ENCODE measurements at regions not wholly inside any gene's neighbourhood (a gene's known extent, or its start where the extent isn't known, plus 50 kb on each side); places are given as distances from the start of the nearest gene placed in this dataset.

DNA sequence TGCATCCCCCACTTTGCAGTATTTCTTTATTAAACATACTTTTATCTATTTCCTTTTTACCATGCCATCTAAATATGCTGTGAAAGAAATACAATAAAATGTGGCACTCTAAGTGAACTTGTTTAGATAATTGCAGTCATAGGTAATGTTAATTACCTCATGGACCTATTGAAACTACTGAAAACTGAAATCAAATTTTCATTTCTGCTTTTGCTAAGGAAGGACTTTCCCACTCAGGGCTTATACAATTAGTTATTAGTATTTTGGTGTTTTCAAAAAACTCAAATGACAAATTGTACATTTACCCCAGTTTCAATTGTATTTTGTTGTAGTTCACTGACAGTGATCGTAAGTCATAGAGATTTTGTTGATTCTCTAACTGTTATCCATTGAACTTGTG lies 88.4 kb downstream of the ID4 start:
- H3K9me1 ChIP-seq (ENCODE audit: insufficient read depth, low read length): no peaks in the 10 kb centered on the region
- H3K4me1 ChIP-seq (ENCODE audit: control insufficient read depth, insufficient read depth, low read length): no peaks in the 10 kb centered on the region
- TF ChIP-seq POLR2A (IDR thresholded peaks at IDR 0.05; ENCODE audit: low read depth, low read length) (no peak), RFX5 (IDR thresholded peaks at IDR 0.05; ENCODE audit: low read depth, low read length) (no peak), MAZ (IDR thresholded peaks at IDR 0.05; ENCODE audit: borderline replicate concordance, low read depth, low read length) (no peak), FOS (IDR thresholded peaks at IDR 0.05; ENCODE audit: low read depth, low read length) (no peak), MAFK (IDR thresholded peaks at IDR 0.05; ENCODE audit: low read depth, low read length) (no peak), BHLHE40 (IDR thresholded peaks at IDR 0.05; ENCODE audit: low read depth, low read length) (no peak), RCOR1 (IDR thresholded peaks at IDR 0.05; ENCODE audit: insufficient replicate concordance, low read length) (no peak), CHD1 (IDR thresholded peaks at IDR 0.05; ENCODE audit: low read depth, low read length) (no peak)
- H4K20me1 ChIP-seq (ENCODE audit: insufficient read depth, low read length): no peaks in the 10 kb centered on the region
- DNase-seq (no peak), ATAC-seq (ENCODE audit: low read depth) (no peak)
- no peak overlapping the region for H3K27ac ChIP-seq (ENCODE audit: insufficient read depth, low read length)
- H3K56ac ChIP-seq (ENCODE audit: extremely low read depth, insufficient read depth, low read length): no peak overlapping the region
- WGBS, 2 experiments (ENCODE audit: extremely low coverage in 2 of 2, insufficient read length in 1 of 2): no CpG with 5 or more reads among the region's 1 CpG
- POLR2A ChIA-PET (ENCODE audit: unreplicated experiment): no interaction called here
- no peak overlapping the region for H2AFZ ChIP-seq (replicated peaks; ENCODE audit: low read length, poor library complexity)
- H3K27me3 ChIP-seq (ENCODE audit: control insufficient read depth, insufficient read depth, low read length): no peaks in the 10 kb centered on the region
- no peak overlapping the region for H3K14ac ChIP-seq (replicated peaks; ENCODE audit: low read depth, low read length)
- H3K36me3 ChIP-seq (ENCODE audit: control insufficient read depth, insufficient read depth, low read length): no peaks in the 10 kb centered on the region
- in situ Hi-C loops (cut with MboI; ENCODE audit: low sequenced_read_pairs) (no loop called here), dilution Hi-C loops (cut with HindIII; ENCODE audit: low sequenced_read_pairs, unreplicated experiment) (no loop called here), intact Hi-C loops (cut with micrococcal nuclease) (no loop called here)
- no peak overlapping the region for H3K4ac ChIP-seq (ENCODE audit: low read depth, low read length)
- H2AK5ac ChIP-seq (ENCODE audit: low read depth, low read length): no peak overlapping the region
- H3K4me2 ChIP-seq (ENCODE audit: low read depth, low read length): no peak overlapping the region
- H4K8ac ChIP-seq (ENCODE audit: low read depth in 2 of 2, low read length in 2 of 2): no peak overlapping the region
- BruUV-seq (replicated peaks): no TSS peak
- H3K4me3 ChIP-seq (ENCODE audit: insufficient read depth, low read depth, low read length): no peak overlapping the region
- CTCF ChIA-PET: no interaction called here
- H3K79me1 ChIP-seq (ENCODE audit: low read depth in 1 of 2, low read length in 2 of 2): no peaks in the 10 kb centered on the region
- no peak overlapping the region for H2BK20ac ChIP-seq (ENCODE audit: low read depth, low read length)
- H2BK15ac ChIP-seq (ENCODE audit: low read depth, low read length): no peak overlapping the region
- no peak overlapping the region for H3K23ac ChIP-seq (ENCODE audit: low read depth, low read length)
- H2BK120ac ChIP-seq (ENCODE audit: low read depth, low read length): no peak overlapping the region
- peaks cover 5% of the 10 kb centered on the region; the same call in 1 of the 2 replicates for H3K9me3 ChIP-seq (ENCODE audit: control insufficient read depth, insufficient read depth, low read length)
- H3K9ac ChIP-seq (ENCODE audit: low read depth, low read length): no peak overlapping the region
- H2BK5ac ChIP-seq (ENCODE audit: low read depth, low read length, poor library complexity, severe bottlenecking): no peak overlapping the region
- H4K91ac ChIP-seq (ENCODE audit: insufficient read depth, low read depth, low read length): no peak overlapping the region
- no peak overlapping the region for H3K18ac ChIP-seq (ENCODE audit: low read depth, low read length)
- H2AK9ac ChIP-seq (replicated peaks; ENCODE audit: low read depth, low read length, poor library complexity): no peak overlapping the region
- no peak overlapping the region for H4K5ac ChIP-seq (ENCODE audit: low read depth, low read length)
